HUDEP-2 (cell line): ENCODE measurements at regions not wholly inside any gene's neighbourhood (a gene's known extent, or its start where the extent isn't known, plus 50 kb on each side); places are given as distances from the start of the nearest gene placed in this dataset.
"Not testable (repeated sequence)": the region's sequence is repeated elsewhere in the genome, so short reads cannot be mapped to it uniquely, and the experiment has no call there.

ENCODE experiments used
- DNase-seq, 76 experiments: peaks; one replicate each; lab custom pipeline; 2025; ENCODE audit not compliant: unreplicated experiment in 76 of 76; lab: John Stamatoyannopoulos, UW

DNA sequence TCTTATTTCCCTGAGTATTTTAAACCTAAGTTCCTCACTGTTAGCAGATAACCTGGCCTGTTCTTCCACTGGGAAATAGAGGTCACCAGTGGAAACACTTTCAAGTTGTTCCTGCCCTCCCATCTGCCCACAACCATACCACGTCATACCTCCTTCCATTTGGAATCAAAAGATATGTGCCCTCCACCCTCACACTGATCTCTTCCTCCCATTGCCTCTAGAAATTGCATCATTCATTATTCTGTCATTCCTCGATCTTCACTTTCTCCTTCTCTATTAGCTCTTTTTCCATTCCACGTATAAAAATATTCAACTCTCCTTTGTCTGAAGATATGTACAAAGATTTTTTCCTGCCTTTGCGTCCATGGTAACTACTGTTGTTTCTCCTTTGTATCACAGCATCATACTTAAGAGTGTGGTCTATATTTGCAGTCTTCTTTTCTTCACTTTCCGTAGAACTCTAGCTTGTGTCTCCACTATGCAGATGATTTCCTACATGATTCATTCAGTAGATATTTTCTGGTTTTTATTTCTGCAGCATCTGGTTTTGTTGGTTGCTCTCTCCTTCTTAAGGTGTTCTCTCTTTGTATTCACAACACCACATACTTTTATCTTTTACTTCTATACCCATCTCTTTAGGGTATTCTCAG, 312.3 kb downstream of the REEP3 start:
- DNase-seq = no peak

DNA sequence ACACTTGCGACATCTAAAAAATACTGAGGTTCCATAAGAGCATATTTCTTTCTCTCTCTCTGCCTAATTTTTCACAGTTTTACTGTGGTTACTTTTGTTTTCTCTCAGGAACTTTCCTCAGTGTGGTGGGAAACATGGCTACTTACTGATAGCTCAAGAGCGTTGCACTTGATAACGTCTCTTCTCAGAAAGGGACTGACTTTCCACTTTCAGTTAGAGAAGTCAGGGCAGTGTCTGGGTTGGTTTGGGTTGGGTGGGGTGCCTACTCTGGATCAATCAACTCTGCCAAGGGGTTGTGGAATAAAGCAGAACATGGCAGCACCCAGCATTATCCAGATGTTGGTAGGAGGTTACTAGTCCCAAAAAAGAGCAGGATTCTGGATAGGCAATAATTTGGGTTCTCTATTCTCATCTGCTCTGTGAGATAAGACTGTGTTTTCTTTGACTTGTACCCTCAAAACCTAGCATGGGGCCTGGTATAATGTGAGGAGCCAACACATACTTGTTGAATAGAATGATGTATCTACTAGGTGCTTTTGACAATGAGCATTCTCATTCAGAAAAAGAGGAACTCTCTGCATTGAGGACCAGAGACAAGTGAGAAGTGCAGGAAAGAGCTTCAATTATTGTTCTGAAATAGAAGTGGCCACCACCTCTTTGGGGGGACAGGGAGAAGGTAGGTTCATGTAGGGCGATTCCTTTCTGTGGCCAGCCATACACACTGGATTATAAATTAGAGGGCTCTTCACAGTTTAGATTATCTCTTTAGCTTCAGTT, 315.7 kb downstream of the REEP3 start:
- peak in 24 of 76 experiments; percentile 1 to 47 (median 16) for DNase-seq

GRCh38 chr10:63841761-63842160, 320.6 kb downstream of the REEP3 start:
- DNase-seq = no peak

DNA sequence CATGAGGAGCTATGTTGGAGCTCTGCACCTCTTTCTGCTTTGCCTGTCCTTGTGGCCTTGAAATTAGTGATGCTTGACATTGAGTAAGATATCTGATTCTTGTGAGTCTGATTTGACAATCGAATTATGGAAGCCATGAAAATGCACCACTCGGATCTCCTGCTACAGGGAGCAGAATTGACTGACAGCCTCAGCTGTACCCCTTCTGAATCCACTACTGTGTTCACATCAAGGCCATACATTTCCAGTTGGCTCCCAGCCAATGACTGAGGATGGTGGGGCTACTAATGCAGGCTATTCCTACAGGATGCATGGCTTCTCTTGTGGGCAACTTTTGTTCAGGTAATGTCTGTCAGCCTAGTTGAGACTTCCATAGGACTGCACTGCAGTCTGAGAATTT, 321.9 kb downstream of the REEP3 start:
- no peak for DNase-seq

DNA sequence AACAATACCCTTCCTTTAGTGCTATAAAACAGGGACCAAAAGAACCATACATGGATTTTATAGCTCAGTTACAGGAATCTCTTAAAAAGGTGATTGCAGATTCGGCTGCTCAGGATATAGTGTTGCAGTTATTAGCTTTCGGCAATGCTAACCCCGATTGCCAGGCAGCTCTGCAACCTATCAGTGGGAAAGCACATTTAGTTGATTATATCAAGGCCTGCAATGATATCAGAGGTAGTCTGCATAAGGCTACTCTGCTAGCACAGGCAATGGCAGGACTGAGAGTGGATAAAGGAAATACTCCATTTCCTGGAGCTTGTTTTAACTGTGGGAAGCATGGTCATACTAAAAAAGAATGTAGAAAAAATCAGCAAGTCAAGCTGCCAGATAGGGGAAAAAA, 327.7 kb downstream of the REEP3 start:
- DNase-seq = not testable (repeated sequence)

DNA sequence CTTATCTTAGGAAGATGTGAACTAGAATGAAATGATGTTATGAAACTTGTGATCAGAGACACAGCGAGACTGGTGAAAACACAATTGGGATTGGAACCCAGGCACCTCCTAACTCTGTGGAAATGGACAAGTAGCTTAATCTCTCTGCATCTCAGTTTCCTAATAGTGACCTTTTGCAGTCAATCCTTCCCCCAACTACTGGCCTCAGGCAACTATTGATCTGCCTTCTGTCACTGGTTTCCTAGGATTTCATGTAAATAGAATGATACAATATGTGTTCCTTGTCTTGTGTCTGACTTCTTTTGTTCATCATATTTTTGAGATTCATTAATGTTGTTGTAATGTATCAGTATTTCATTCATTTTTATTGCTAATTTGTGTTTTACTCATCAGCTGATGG, 341.7 kb downstream of the REEP3 start:
- no peak for DNase-seq

GRCh38 chr10:63865210-63865609, 344.0 kb downstream of the REEP3 start:
- no peak for DNase-seq

GRCh38 chr10:63866075-63866746, 345.0 kb downstream of the REEP3 start:
- DNase-seq = peak in 42 of 76 experiments; percentile 2 to 54 (median 16)

DNA sequence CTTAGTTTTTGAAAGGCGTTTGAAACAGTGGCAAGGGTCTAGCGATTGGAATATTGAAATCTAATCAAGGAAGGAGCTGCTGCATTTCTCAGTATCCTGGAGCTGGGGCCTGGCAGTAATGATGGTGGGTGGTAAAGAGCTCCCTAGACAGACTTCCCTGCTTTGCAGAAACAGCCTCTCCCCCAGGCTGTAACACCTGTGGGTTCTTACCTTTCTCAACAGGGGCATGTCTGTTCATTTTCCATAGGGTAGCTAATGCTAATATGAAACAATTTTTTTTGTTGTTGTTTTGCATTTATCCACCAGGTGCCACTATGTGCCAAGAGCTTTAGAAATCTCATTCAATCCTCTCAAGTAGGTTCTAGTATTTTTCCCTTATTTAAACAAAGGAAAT, 345.5 kb downstream of the REEP3 start:
- DNase-seq = peak in 5 of 76 experiments; percentile 3 to 14 (median 7)

DNA sequence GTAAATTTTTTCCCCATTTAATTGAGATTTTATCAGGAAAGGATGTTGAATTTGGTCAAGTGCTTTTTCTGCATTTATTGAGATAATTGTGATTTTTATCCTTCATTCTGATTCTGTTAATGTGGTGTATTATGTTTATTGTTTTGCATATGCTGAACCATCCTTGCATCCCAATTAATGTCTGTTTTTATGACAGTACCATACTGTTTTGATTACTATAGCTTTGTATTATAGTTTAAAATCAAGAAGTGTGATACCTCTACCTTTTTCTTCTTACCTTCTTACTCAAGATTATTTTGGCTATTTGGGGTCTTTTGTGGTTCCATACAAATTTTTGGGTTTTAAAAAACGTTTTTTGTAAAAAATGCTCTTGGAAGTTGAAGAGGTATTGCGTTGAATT, 357.2 kb downstream of the REEP3 start:
- DNase-seq = no peak

DNA sequence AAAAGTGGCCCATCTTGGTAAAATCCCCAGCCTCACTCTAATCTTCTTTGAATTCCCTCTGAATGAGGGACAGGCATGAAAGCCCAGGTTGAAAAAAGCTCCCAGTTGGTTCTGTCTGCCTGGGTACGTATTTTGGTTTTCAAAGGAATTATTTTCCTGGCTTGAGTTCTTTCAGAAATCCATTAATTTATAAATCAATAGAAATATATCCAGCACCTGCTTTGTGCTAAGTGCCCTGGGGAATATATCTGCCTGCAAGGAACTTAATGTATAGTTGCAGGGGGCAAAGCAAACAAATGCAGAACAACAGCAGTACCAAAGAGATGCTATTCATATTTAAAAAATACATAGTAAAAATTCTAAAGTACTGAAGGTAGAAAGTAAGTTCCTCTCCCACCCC, 362.7 kb downstream of the REEP3 start:
- DNase-seq = no peak

DNA sequence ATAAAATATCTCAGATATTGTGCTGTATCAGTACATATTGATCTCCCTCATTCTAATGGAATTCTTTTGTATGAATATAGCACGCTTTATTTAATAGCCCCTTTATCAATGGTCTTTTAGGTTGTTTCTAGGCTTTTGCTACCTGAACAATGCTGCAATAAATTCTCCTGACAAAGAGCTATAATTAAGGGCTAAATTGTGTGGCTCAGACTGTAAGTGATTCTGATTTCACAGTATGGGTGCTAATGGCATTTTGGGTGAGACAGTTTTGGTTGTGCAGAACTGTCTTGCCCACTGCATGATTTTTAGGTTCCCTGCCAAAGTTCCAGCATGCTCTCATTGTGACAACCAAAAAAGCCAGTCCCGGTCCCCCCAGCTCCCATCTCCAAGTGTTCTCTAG, 363.2 kb downstream of the REEP3 start:
- no peak for DNase-seq

DNA sequence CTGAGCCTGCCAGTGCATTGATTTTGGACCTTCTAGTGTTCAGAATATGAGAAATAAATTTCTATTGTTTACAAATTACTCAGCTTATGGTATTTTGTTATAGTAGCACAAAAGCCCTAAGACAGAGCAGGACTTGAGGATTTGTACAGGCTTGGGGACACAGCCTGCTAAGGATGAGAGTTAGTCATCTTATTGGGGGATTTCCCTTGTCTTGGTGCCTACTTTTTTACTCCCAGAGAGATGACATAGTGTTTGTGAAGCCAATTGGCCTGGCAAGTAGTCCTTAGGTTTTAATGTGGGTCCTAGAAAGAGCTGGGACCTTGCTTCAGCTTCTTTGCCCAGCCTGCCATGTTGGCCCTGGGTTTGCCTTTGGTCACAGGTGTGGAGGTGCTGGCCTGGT, 364.0 kb downstream of the REEP3 start:
- DNase-seq = no peak

DNA sequence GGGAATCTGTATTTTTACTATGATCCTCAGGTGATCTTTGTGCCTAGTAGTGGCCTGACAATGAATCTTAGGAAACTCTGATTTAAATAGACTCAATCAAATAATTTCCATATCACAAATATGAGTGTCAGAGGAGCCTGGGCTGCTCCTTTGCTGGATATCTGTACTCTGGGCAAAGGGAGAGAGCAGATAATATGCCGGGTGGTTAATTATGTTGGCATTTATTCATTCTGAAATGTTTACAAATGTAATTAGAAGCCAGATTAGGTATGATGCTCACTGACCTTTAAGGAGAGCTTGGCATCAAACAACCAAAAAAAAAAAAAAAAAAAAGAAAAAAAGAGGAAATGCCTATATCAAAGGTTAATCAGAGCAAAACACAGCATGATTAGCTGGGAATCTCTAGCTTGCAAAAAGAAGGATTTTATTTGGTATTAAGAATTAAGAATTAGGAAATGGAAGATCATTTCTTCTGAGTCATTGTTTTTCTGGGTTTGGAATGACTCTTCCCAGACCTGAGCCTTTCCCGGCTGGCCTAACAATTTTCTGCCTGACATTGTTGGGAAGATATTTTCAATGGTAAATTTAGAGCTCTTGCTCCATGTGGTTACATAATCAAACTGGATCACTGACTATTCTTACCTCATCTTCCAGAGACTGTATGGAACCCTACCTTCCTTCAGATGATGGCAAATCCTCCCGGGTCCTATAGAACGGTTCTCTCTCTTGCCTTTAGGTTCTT, 365.3 kb downstream of the REEP3 start:
- no peak for DNase-seq

DNA sequence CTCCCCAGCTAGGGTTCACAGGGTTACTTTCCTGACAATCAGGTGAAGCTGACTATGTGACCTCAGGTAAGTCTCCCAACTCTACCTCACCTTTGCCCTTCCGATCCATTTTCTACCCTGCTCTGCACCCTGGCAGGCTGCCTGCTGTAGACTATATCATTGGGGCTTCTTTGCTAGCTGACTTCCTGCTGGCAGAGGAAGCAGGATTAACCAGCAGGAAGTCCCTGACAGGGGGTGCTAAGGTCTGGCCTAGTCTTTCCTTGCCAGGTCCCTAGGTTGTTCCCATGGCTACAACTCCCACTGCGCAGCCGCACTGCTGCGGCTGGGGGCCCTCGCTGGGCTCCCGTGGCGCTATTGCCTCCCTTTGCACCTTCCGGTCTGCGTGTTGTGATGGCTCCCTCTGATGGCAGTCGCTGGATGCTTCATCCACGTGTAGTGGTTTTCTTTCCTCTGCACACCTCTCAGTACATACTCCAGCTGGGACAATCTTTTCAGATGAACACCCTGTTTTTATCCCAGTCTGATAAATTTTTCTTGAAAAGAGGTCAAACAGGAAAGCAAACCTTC, 365.9 kb downstream of the REEP3 start:
- DNase-seq = no peak

GRCh38 chr10:63887600-63888370, 366.6 kb downstream of the REEP3 start:
- DNase-seq = no peak

GRCh38 chr10:63889803-63890202, 368.6 kb downstream of the REEP3 start:
- DNase-seq = no peak

- no peak for DNase-seq
These were observed 375.8 kb downstream of the REEP3 start for GRCh38 chr10:63896992-63897391.

DNA sequence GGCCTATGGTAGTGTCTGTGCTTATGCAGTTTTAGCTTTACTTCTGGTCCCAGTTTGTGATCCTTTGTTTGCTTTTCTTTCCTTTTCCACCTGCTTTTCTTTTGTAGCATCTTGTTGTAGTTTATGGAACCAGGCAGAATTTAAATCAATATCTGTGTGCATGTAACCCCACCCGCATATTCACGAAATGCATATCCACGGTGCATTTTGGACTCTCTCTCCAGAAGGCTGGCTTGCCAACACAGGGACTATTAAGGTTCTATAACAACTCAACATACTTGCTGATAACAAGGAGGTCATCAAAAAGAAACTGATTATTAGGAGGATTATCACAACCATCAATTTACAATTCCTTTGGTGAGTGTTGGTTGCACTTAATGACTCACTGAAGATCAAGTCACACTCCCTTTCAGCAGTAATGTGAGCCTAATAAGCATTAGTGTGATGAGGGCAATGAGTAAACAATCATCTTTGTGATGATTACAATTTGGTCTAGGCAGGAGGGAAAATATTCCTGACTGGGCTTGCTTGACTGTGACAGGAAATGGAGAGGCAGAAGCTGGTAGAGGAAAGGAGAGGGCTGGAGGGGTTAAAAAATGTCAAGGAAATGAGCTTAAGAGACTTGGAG, 378.6 kb downstream of the REEP3 start:
- no peak for DNase-seq

- DNase-seq = peak in 3 of 76 experiments; percentile 0 to 5 (median 3)
These were observed 380.0 kb downstream of the REEP3 start for GRCh38 chr10:63901228-63901627.
